GM12878 (cell line): ENCODE measurements at regions not wholly inside any gene's neighbourhood (a gene's known extent, or its start where the extent isn't known, plus 50 kb on each side); places are given as distances from the start of the nearest gene placed in this dataset.
A peak's percentile ranks its signal among the peaks of the same experiment; 100 is the strongest.

Source experiments
- ATAC-seq: fragments of 200-7000 bp; cut with Tn5 transposase; 3 replicates; pipeline ENCODE4 v1.9.1; 2020; ENCODE audit warnings: mild to moderate bottlenecking, moderate library complexity
- BruUV-seq: library from RNA; stranded (reverse); fragments of 400-500 nt; replicated peaks from 2 replicates; lab custom pipeline; 2021; lab: Mats Ljungman, UMichigan
- CTCF ChIA-PET: fragments of 300-600 bp; sonication (Branson Sonifier 250); formaldehyde crosslinking; extraction: SDS; loops from one replicate; lab custom pipeline; 2021; ENCODE audit warnings: inconsistent platforms; lab: Yijun Ruan, JAX
- POLR2A ChIA-PET: fragments of 350-600 bp; formaldehyde crosslinking; extraction: SDS; loops from one replicate; lab custom pipeline; 2021; ENCODE audit warnings: inconsistent platforms; lab: Charles Lee
- RAD21 ChIA-PET: fragments of 300-600 bp; sonication (Branson Sonifier 250); formaldehyde crosslinking; loops from one replicate; lab custom pipeline; 2023; ENCODE audit warnings: antibody characterized with exemption; ENCODE audit not compliant: unreplicated experiment; lab: Charles Lee
- SMC1A ChIA-PET: fragments of 300-600 bp; sonication (Branson Sonifier 250); formaldehyde crosslinking; loops from one replicate; lab custom pipeline; 2023; ENCODE audit not compliant: unreplicated experiment, uncharacterized antibody; lab: Charles Lee
- DNase-seq: peaks from one replicate; pipeline ENCODE4 v3.0.0-alpha.2; 2011; ENCODE audit warnings: low read depth, low spot score
- FAIRE-seq: peaks from 3 replicates; lab custom pipeline; 2011; peaks lifted over from hg19 to GRCh38; lab: Jason Lieb, UNC
- H2AFZ ChIP-seq: 2 replicates; pipeline ENCODE4 v1.6.0; 2011; ENCODE audit warnings: low read depth, low read length, control low read depth; ENCODE audit not compliant: control insufficient read depth
- H3K27ac ChIP-seq: 2 replicates; pipeline ENCODE4 v1.5.1; 2011; ENCODE audit warnings: control low read depth; ENCODE audit not compliant: control insufficient read depth, insufficient read depth
- H3K27me3 ChIP-seq, 2 experiments: replicated peaks in 1 of 2; 2 replicates each; pipeline versions ENCODE4 v1.6.0 to v1.6.1; 2011; ENCODE audit warnings: low read length in 1 of 2; ENCODE audit not compliant: control insufficient read depth in 2 of 2, insufficient read depth in 2 of 2
- H3K36me3 ChIP-seq, 2 experiments: 2 replicates each; pipeline ENCODE4 v1.5.1; 2011; ENCODE audit warnings: low read length in 1 of 2; ENCODE audit not compliant: control insufficient read depth in 2 of 2, insufficient read depth in 2 of 2
- H3K4me1 ChIP-seq: 2 replicates; pipeline ENCODE4 v1.6.1; 2011; ENCODE audit warnings: mild to moderate bottlenecking, low read length, moderate library complexity, mixed read lengths; ENCODE audit not compliant: control insufficient read depth, insufficient read depth
- H3K4me2 ChIP-seq: 2 replicates; pipeline ENCODE4 v1.6.0; 2011; ENCODE audit warnings: control low read depth; ENCODE audit not compliant: control insufficient read depth, insufficient read depth
- H3K4me3 ChIP-seq: fragments of 200-600 bp; sonication (generic); 2 replicates; pipeline ENCODE4 v1.5.1; 2016
- H3K79me2 ChIP-seq: 2 replicates; pipeline ENCODE4 v1.6.0; 2011; ENCODE audit warnings: low read length; ENCODE audit not compliant: control insufficient read depth, insufficient read depth
- H3K9ac ChIP-seq: 2 replicates; pipeline ENCODE4 v1.8.0; 2011; ENCODE audit warnings: low read length, control low read depth, mixed read lengths; ENCODE audit not compliant: control insufficient read depth, insufficient read depth
- H3K9me3 ChIP-seq: replicated peaks from 3 replicates; pipeline ENCODE4 v1.5.1; 2011; ENCODE audit warnings: mild to moderate bottlenecking, low read length; ENCODE audit not compliant: control insufficient read depth, insufficient read depth
- H4K20me1 ChIP-seq: 2 replicates; pipeline ENCODE4 v1.6.0; 2011; ENCODE audit not compliant: control insufficient read depth, insufficient read depth
- ASH2L ChIP-seq: fragments of 300-600, 200-600 bp; sonication (generic); IDR thresholded peaks from 2 replicates; pipeline ENCODE4 v1.6.1; 2017; ENCODE audit warnings: low read depth, mild to moderate bottlenecking, borderline replicate concordance
- BCL11A ChIP-seq: IDR thresholded peaks from 2 replicates; pipeline ENCODE4 v1.6.1; 2011; ENCODE audit warnings: low read depth, low read length
- CBX5 ChIP-seq: sonication (generic); IDR thresholded peaks from 2 replicates; pipeline ENCODE4 v1.6.1; 2016; ENCODE audit warnings: low read depth, moderate library complexity, mild to moderate bottlenecking, inconsistent platforms
- CREM ChIP-seq: IDR thresholded peaks from 2 replicates; pipeline ENCODE4 v1.6.1; 2014; ENCODE audit warnings: antibody characterized with exemption, low read depth
- DPF2 ChIP-seq: fragments of 450-650 bp; IDR thresholded peaks from 2 replicates; pipeline ENCODE4 v1.6.1; 2017; ENCODE audit warnings: mild to moderate bottlenecking
- EP300 ChIP-seq, 2 experiments: fragments of 150-350 bp in 1 of 2; IDR thresholded peaks; 2 replicates each; pipeline ENCODE4 v1.6.1; 2011 to 2012; ENCODE audit warnings: low read depth in 2 of 2, low read length in 2 of 2, borderline replicate concordance in 1 of 2, improper control_type of control experiment in 1 of 2, inconsistent platforms in 1 of 2; ENCODE audit not compliant: control insufficient read depth in 1 of 2
- GABPA ChIP-seq: IDR thresholded peaks from 2 replicates; pipeline ENCODE4 v1.6.1; 2014; ENCODE audit warnings: antibody characterized with exemption, low read depth, mild to moderate bottlenecking, inconsistent platforms
- IKZF1 ChIP-seq: fragments of 450-650 bp; conservative IDR thresholded peaks from 2 replicates; pipeline ENCODE4 v1.6.1; 2017; ENCODE audit warnings: antibody characterized with exemption, mild to moderate bottlenecking
- IKZF2 ChIP-seq, 2 experiments: fragments of 450-650 bp; IDR thresholded peaks; 2 replicates each; pipeline ENCODE4 v1.6.1; 2017; ENCODE audit warnings: mild to moderate bottlenecking in 2 of 2, moderate library complexity in 2 of 2
- JUNB ChIP-seq: IDR thresholded peaks from 2 replicates; pipeline ENCODE4 v1.6.1; 2016; ENCODE audit warnings: antibody characterized with exemption, mild to moderate bottlenecking
- MTA2 ChIP-seq: fragments of 450-650 bp; IDR thresholded peaks from 2 replicates; pipeline ENCODE4 v1.6.1; 2016; ENCODE audit warnings: low read depth, mild to moderate bottlenecking, moderate library complexity
- NFIC ChIP-seq: IDR thresholded peaks from 2 replicates; pipeline ENCODE4 v1.6.1; 2012; ENCODE audit warnings: low read depth, mild to moderate bottlenecking, inconsistent platforms, low read length, moderate library complexity
- NFXL1 ChIP-seq: fragments of 450-650 bp; IDR thresholded peaks from 2 replicates; pipeline ENCODE4 v1.6.1; 2017; ENCODE audit warnings: antibody characterized with exemption, mild to moderate bottlenecking, borderline replicate concordance
- NKRF ChIP-seq: fragments of 450-650 bp; conservative IDR thresholded peaks from 2 replicates; pipeline ENCODE4 v1.6.1; 2017; ENCODE audit warnings: mild to moderate bottlenecking, moderate library complexity
- PKNOX1 ChIP-seq: fragments of 450-650 bp; IDR thresholded peaks from 2 replicates; pipeline ENCODE4 v1.6.1; 2016; ENCODE audit warnings: mild to moderate bottlenecking
- POLR2AphosphoS5 ChIP-seq: IDR thresholded peaks from 2 replicates; pipeline ENCODE4 v1.6.1; 2011; ENCODE audit warnings: mild to moderate bottlenecking, low read length, inconsistent platforms
- RFX5 ChIP-seq: IDR thresholded peaks from 2 replicates; pipeline ENCODE4 v1.6.1; 2011; ENCODE audit warnings: low read depth, low read length, improper control_type of control experiment
- SIN3A ChIP-seq: IDR thresholded peaks from 2 replicates; pipeline ENCODE4 v1.6.1; 2012; ENCODE audit warnings: low read depth, low read length, improper control_type of control experiment
- SPI1 ChIP-seq: IDR thresholded peaks from 2 replicates; pipeline ENCODE4 v1.6.1; 2011; ENCODE audit warnings: low read depth, mild to moderate bottlenecking, low read length, moderate library complexity, borderline replicate concordance; ENCODE audit not compliant: insufficient read depth
- TCF12 ChIP-seq: IDR thresholded peaks from 2 replicates; pipeline ENCODE4 v1.6.1; 2011; ENCODE audit warnings: low read depth, mild to moderate bottlenecking, low read length
- USF2 ChIP-seq: IDR thresholded peaks from 2 replicates; pipeline ENCODE4 v1.6.1; 2011; ENCODE audit warnings: low read depth, low read length, improper control_type of control experiment, borderline replicate concordance
- WGBS: methylation state at CpG from one replicate; pipeline ENCODE4 v1.1.6; 2016; ENCODE audit warnings: low lambda C conversion rate; ENCODE audit not compliant: insufficient replicate concordance, insufficient coverage; ENCODE audit errors: missing lambda C conversion rate; 5-methylcytosine and 5-hydroxymethylcytosine counted together
- in situ Hi-C: fragments of 300-500 bp; cut with MboI; formaldehyde crosslinking; loops from 9 replicates; pipeline ENCODE4 v1.14.3; 2018; ENCODE audit warnings: mixed read lengths
- intact Hi-C: fragments of 100-400 bp; cut with micrococcal nuclease; formaldehyde crosslinking; loops from one replicate; pipeline ENCODE4 v1.14.2; 2022; ENCODE audit not compliant: unreplicated experiment

- no peak overlapping the region for H3K9ac ChIP-seq
- peak overlapping the region; percentile 95 for H3K4me2 ChIP-seq
- CTCF ChIA-PET, result interaction anchor here (2.6 kb wide), 1 partner anchor 10 kb away, joined by 9 read pairs; no protein-coding TSS in a partner anchor
- no peaks in the 10 kb centered on the region for H4K20me1 ChIP-seq
- no peak overlapping the region for H2AFZ ChIP-seq
- DNase-seq (no peak), ATAC-seq (peak; percentile 36), FAIRE-seq (no peak)
- RAD21 ChIA-PET, result interaction anchor here (0.7 to 4.4 kb wide), 5 partner anchors 9 to 134 kb away, joined by 3 to 24 read pairs (median 4); no protein-coding TSS in a partner anchor
- WGBS, result 72% methylated on average over 2 of the region's 2 CpGs
- in situ Hi-C loops (no loop called here), intact Hi-C loops (loop anchor here (5.0 kb wide), 2 partner anchors 200 to 255 kb away; partner anchors contain the start of genes SF3B5 and STX11)
- BruUV-seq, result no TSS peak
- no peaks in the 10 kb centered on the region for H3K9me3 ChIP-seq
- H3K4me3 ChIP-seq, result peak overlapping the region; percentile 60
- POLR2A ChIA-PET, result interaction anchor here (0.9 to 1.3 kb wide), 3 partner anchors 8 to 205 kb away, joined by 3 to 6 read pairs (median 4); no protein-coding TSS in a partner anchor
- peak overlapping the region; percentile 58; the same call in 1 of the 2 replicates for H3K27ac ChIP-seq
- peaks cover 52% of the 10 kb centered on the region for H3K4me1 ChIP-seq
- H3K36me3 ChIP-seq, result no peaks in the 10 kb centered on the region
- H3K27me3 ChIP-seq, result no peaks in the 10 kb centered on the region
- SMC1A ChIA-PET, result interaction anchor here (0.7 to 4.6 kb wide), 5 partner anchors 9 to 1224 kb away, joined by 3 to 35 read pairs (median 4); no protein-coding TSS in a partner anchor
- H3K79me2 ChIP-seq, result peaks cover 83% of the 10 kb centered on the region
- TF ChIP-seq USF2 (no peak), POLR2AphosphoS5 (no peak), NFIC (peak; percentile 58; the same call in 1 of the 2 replicates), IKZF2 (IDR thresholded peaks at IDR 0.05) (peak; percentile 21 to 51; a peak in 2 of 4 replicates), CBX5 (no peak), IKZF1 (0 out of 2 replicates have a peak, but pooled peaks have one; percentile 27), EP300 (IDR thresholded peaks at IDR 0.05; ENCODE audit: borderline replicate concordance in 1 of 2, control insufficient read depth in 1 of 2, low read depth in 2 of 2, low read length in 2 of 2) (peak in 1 of 2 experiments; percentile 83; a peak in 2 of 4 replicates), CREM (0 out of 2 replicates have a peak, but pooled peaks have one; percentile 21), ASH2L (no peak), TCF12 (no peak), NKRF (no peak), DPF2 (peak; percentile 74), RFX5 (no peak), SIN3A (no peak), GABPA (no peak), JUNB (peak; percentile 45; the same call in 1 of the 2 replicates), SPI1 (peak; percentile 92), MTA2 (peak; percentile 30; the same call in 1 of the 2 replicates), BCL11A (peak; percentile 46; the same call in 1 of the 2 replicates), NFXL1 (no peak), PKNOX1 (peak; percentile 44; the same call in 1 of the 2 replicates)
Measured at GRCh38 chr6:144352331-144352730, 67.2 kb downstream of the UTRN start.
